MM.1S (cell line): ENCODE measurements at regions not wholly inside any gene's neighbourhood (a gene's known extent, or its start where the extent isn't known, plus 50 kb on each side); places are given as distances from the start of the nearest gene placed in this dataset.

Experiments
- CTCF ChIP-seq: fragments of 300-600 bp; sonication (generic); IDR thresholded peaks from 2 replicates; pipeline ENCODE4 v1.5.1; 2016; ENCODE audit warnings: antibody characterized with exemption, low read length, mixed read lengths
- EZH2 ChIP-seq: fragments of 300-600 bp; sonication (generic); optimal IDR thresholded peaks from 2 replicates; pipeline ENCODE3; 2017; ENCODE audit warnings: low read depth, mild to moderate bottlenecking, antibody characterized with exemption, low read length, mixed read lengths

GRCh38 chr12:130049666-130050065 is 112.6 kb upstream of the FZD10 start:
- no peak for TF ChIP-seq CTCF
- TF ChIP-seq EZH2: no peak
